SK-N-MC (cell line): ENCODE measurements at regions not wholly inside any gene's neighbourhood (a gene's known extent, or its start where the extent isn't known, plus 50 kb on each side); places are given as distances from the start of the nearest gene placed in this dataset.

Source experiments
- EZH2 ChIP-seq: fragments of 200-600 bp; sonication (generic); IDR thresholded peaks from one replicate; pipeline ENCODE4 v1.6.1; 2017; ENCODE audit warnings: antibody characterized with exemption
- FOXP2 ChIP-seq: optimal IDR thresholded peaks from 2 replicates; pipeline ENCODE3; 2011; ENCODE audit warnings: mild to moderate bottlenecking, moderate library complexity; ENCODE audit not compliant: insufficient read depth; ENCODE audit errors: extremely low read length, control extremely low read depth
- POLR2AphosphoS5 ChIP-seq: IDR thresholded peaks from 2 replicates; pipeline ENCODE4 v1.6.1; 2012; ENCODE audit warnings: mild to moderate bottlenecking, low read depth, low read length, borderline replicate concordance

GRCh38 chr6:167467793-167468431 is 143.0 kb downstream of the TTLL2 start:
- TF ChIP-seq EZH2 (no peak), POLR2AphosphoS5 (no peak), FOXP2 (no peak)
